ENCODE measurements at regions not wholly inside any gene's neighbourhood (a gene's known extent, or its start where the extent isn't known, plus 50 kb on each side); places are given as distances from the start of the nearest gene placed in this dataset.

GRCh38 chr9:115369322-115369957, 251.5 kb upstream of the TNC start:
- no peak for TF ChIP-seq CTCF (IDR thresholded peaks at IDR 0.05; ENCODE audit: low read depth, low read length)
- no peak for TF ChIP-seq EZH2phosphoT487 (IDR thresholded peaks at IDR 0.05; ENCODE audit: low read depth)

All from OCI-LY3 (cell line).